ENCODE measurements at regions not wholly inside any gene's neighbourhood (a gene's known extent, or its start where the extent isn't known, plus 50 kb on each side); places are given as distances from the start of the nearest gene placed in this dataset.

- no peak overlapping the region for H2BK120ac ChIP-seq (ENCODE audit: low read depth, low read length, poor library complexity, severe bottlenecking)
- no peak overlapping the region for H2BK12ac ChIP-seq (ENCODE audit: insufficient read length, low read depth, low read length)
- H3K56ac ChIP-seq (ENCODE audit: insufficient read length, low read depth, low read length) = no peak overlapping the region
- no peak overlapping the region for H3K4ac ChIP-seq (ENCODE audit: low read depth, low read length)
- H3K23ac ChIP-seq (ENCODE audit: insufficient read length, low read depth, low read length) = no peak overlapping the region
- H3K23me2 ChIP-seq (ENCODE audit: insufficient read length, low read depth, low read length, poor library complexity, severe bottlenecking) = no peaks in the 10 kb centered on the region
- Mint-ChIP-seq H3K4me1 (peaks cover 4 to 14% of the 10 kb centered on the region in 2 experiments), H3K27ac (peak overlapping the region in 1 of 3 experiments; percentile 44; a peak in 1 of 7 replicates), H3K36me3 (ENCODE audit: insufficient read depth in 1 of 3, low read depth in 3 of 3) (no peaks in the 10 kb centered on the region), H3K27me3 (ENCODE audit: low read depth) (no peaks in the 10 kb centered on the region), H3K9me3 (no peaks in the 10 kb centered on the region), H3K4me3 (no peak overlapping the region)
- H3K79me1 ChIP-seq (ENCODE audit: insufficient read depth, low read depth, low read length, poor library complexity, severe bottlenecking) = no peaks in the 10 kb centered on the region
- H2BK5ac ChIP-seq (ENCODE audit: insufficient read length, low read length) = no peak overlapping the region
- DNase-seq = no peak
- H3K4me1 ChIP-seq (ENCODE audit: insufficient read depth, low read length) = no peaks in the 10 kb centered on the region
- H3K79me2 ChIP-seq (ENCODE audit: insufficient read depth, low read length) = no peaks in the 10 kb centered on the region
- no peak overlapping the region for H3K4me2 ChIP-seq (ENCODE audit: insufficient read depth, insufficient read length, low read length)
- no peak overlapping the region for H2BK15ac ChIP-seq (ENCODE audit: low read depth, low read length)
- H3K9me3 ChIP-seq (ENCODE audit: control insufficient read depth, low read depth, low read length) = no peaks in the 10 kb centered on the region
- no peak overlapping the region for H3T11ph ChIP-seq (ENCODE audit: low read length)
- H4K5ac ChIP-seq (ENCODE audit: insufficient read length, low read depth, low read length) = no peak overlapping the region
- no peak overlapping the region for H4K91ac ChIP-seq (ENCODE audit: insufficient read length, low read depth, low read length)
- H2AK5ac ChIP-seq (ENCODE audit: insufficient read length, low read length) = no peak overlapping the region
- no peak overlapping the region for H2AFZ ChIP-seq (ENCODE audit: low read length)
- H3K14ac ChIP-seq (ENCODE audit: insufficient read depth, low read length) = no peak overlapping the region
- H4K20me1 ChIP-seq (ENCODE audit: control insufficient read depth, insufficient read depth, insufficient read length) = no peaks in the 10 kb centered on the region
- H2BK20ac ChIP-seq (ENCODE audit: low read depth, low read length, poor library complexity, severe bottlenecking) = no peak overlapping the region
- no peak overlapping the region for H3K27ac ChIP-seq (ENCODE audit: insufficient read length, low read depth, low read length)
- no peaks in the 10 kb centered on the region for H3K27me3 ChIP-seq (ENCODE audit: insufficient read depth, low read length)
- no peak overlapping the region for H3K18ac ChIP-seq (ENCODE audit: insufficient read length, low read depth, low read length)
- WGBS (ENCODE audit: extremely low coverage, insufficient read length, low lambda C conversion rate) = no CpG with 5 or more reads among the region's 1 CpG
- no peak overlapping the region for H3K9ac ChIP-seq (ENCODE audit: extremely low read depth, insufficient read length, low read length)
- TF ChIP-seq CTCF (conservative IDR thresholded peaks at IDR 0.05) = no peak
- H4K8ac ChIP-seq (replicated peaks; ENCODE audit: insufficient read length, low read depth, low read length) = no peak overlapping the region
Observed at GRCh38 chr11:88012456-88012855, 162.8 kb downstream of the RAB38 start.

Measured in H9 (cell line).